WTC11 (cell line): ENCODE measurements at regions not wholly inside any gene's neighbourhood (a gene's known extent, or its start where the extent isn't known, plus 50 kb on each side); places are given as distances from the start of the nearest gene placed in this dataset.

Source experiments
- CTCF ChIP-seq: fragments of 200-600 bp; IDR thresholded peaks from 2 replicates; pipeline ENCODE4 v1.8.0; 2022; ENCODE audit warnings: antibody characterized with exemption
- E2F4 ChIP-seq: sonication (generic); formaldehyde crosslinking; IDR thresholded peaks from 2 replicates; pipeline ENCODE4 v1.8.1; 2022; ENCODE audit warnings: low read depth, mild to moderate bottlenecking, moderate library complexity, missing genetic modification reagents, borderline replicate concordance
- ETV6 ChIP-seq: sonication (generic); formaldehyde crosslinking; IDR thresholded peaks from 2 replicates; pipeline ENCODE4 v1.8.1; 2022; ENCODE audit warnings: mild to moderate bottlenecking, missing genetic modification reagents
- IRF1 ChIP-seq: sonication (generic); formaldehyde crosslinking; IDR thresholded peaks from 2 replicates; pipeline ENCODE4 v1.8.0; 2023; ENCODE audit warnings: missing genetic modification reagents
- MAX ChIP-seq: sonication (generic); formaldehyde crosslinking; IDR thresholded peaks from 2 replicates; pipeline ENCODE4 v1.8.0; 2022; ENCODE audit warnings: mild to moderate bottlenecking, missing genetic modification reagents
- NFYB ChIP-seq: sonication (generic); formaldehyde crosslinking; conservative IDR thresholded peaks from 2 replicates; pipeline ENCODE4 v1.8.0; 2022; ENCODE audit warnings: low read depth, missing genetic modification reagents
- ZBTB43 ChIP-seq: sonication (generic); formaldehyde crosslinking; IDR thresholded peaks from 2 replicates; pipeline ENCODE4 v1.8.1; 2023; ENCODE audit warnings: mild to moderate bottlenecking, missing genetic modification reagents

- TF ChIP-seq CTCF = no peak
- TF ChIP-seq MAX (CRISPR knock-in tag) = no peak
- TF ChIP-seq E2F4 (CRISPR knock-in tag) = no peak
- TF ChIP-seq ETV6 (CRISPR knock-in tag) = no peak
- TF ChIP-seq IRF1 (CRISPR knock-in tag) = no peak
- TF ChIP-seq ZBTB43 (CRISPR knock-in tag) = no peak
- no peak for TF ChIP-seq NFYB (CRISPR knock-in tag)
Measured at GRCh38 chr3:157775446-157775845, 272.2 kb upstream of the VEPH1 start.
